K562 (cell line): ENCODE measurements at regions not wholly inside any gene's neighbourhood (a gene's known extent, or its start where the extent isn't known, plus 50 kb on each side); places are given as distances from the start of the nearest gene placed in this dataset.

ENCODE experiments used
- ATAC-seq: fragments of 200-7000 bp; cut with Tn5 transposase; 3 replicates; pipeline ENCODE4 v1.9.1; 2020; ENCODE audit warnings: moderate library complexity
- BruUV-seq: library from RNA; stranded (reverse); fragments of 400-500 nt; replicated peaks from 2 replicates; lab custom pipeline; 2021; lab: Mats Ljungman, UMichigan
- CTCF ChIA-PET: fragments of 300-600 bp; formaldehyde crosslinking; extraction: SDS; loops from one replicate; lab custom pipeline; 2021; ENCODE audit warnings: low intra/inter-chr PET ratio; lab: Yijun Ruan, JAX
- POLR2A ChIA-PET: fragments of 300-600, 350-650 bp; sonication (Branson Sonifier 250); formaldehyde crosslinking; extraction: SDS; loops from one replicate; lab custom pipeline; 2021; ENCODE audit warnings: antibody characterized with exemption, inconsistent platforms; lab: Yijun Ruan, JAX
- DNase-seq, 4 experiments: peaks; one replicate each; pipeline versions ENCODE4 v3.0.0 to v3.0.0-alpha.2; 2011 to 2018; ENCODE audit warnings: low spot score in 3 of 4, mixed read lengths in 3 of 4; ENCODE audit errors: extremely low read depth in 1 of 4
- FAIRE-seq: peaks from 2 replicates; lab custom pipeline; 2011; peaks lifted over from hg19 to GRCh38; lab: Jason Lieb, UNC
- H2AFZ ChIP-seq: 2 replicates; pipeline ENCODE4 v1.6.0; 2011; ENCODE audit warnings: low read depth, low read length, control low read depth, inconsistent platforms
- H3K27ac ChIP-seq: fragments of 200-600 bp; 3 replicates; pipeline ENCODE4 v1.8.0; 2011; ENCODE audit warnings: low read depth, mild to moderate bottlenecking, control low read depth, inconsistent platforms, low read length, moderate library complexity, mixed read lengths; ENCODE audit errors: extremely low read depth
- H3K27me3 ChIP-seq, 2 experiments: fragments of 300-600 bp in 1 of 2; 2 replicates in 1 of 2; 3 replicates in 1 of 2; pipeline versions ENCODE4 v1.6.0 to v1.8.0; 2011; ENCODE audit warnings: inconsistent platforms in 2 of 2, low read length in 2 of 2, mild to moderate bottlenecking in 1 of 2, mixed read lengths in 1 of 2, moderate library complexity in 1 of 2; ENCODE audit not compliant: control insufficient read depth in 2 of 2, insufficient read depth in 2 of 2
- H3K36me3 ChIP-seq: fragments of 300-600 bp; 3 replicates; pipeline ENCODE4 v1.8.0; 2011; ENCODE audit warnings: mild to moderate bottlenecking, low read length, inconsistent platforms; ENCODE audit not compliant: control insufficient read depth, insufficient read depth
- H3K4me1 ChIP-seq, 2 experiments: fragments of 200-600 bp in 1 of 2; replicated peaks in 1 of 2; 2 replicates in 1 of 2; 3 replicates in 1 of 2; pipeline versions ENCODE4 v1.5.1 to v1.8.0; 2011; ENCODE audit warnings: inconsistent platforms in 2 of 2, low read length in 2 of 2, mild to moderate bottlenecking in 1 of 2, mixed read lengths in 1 of 2, moderate library complexity in 1 of 2; ENCODE audit not compliant: control insufficient read depth in 2 of 2, insufficient read depth in 2 of 2
- H3K4me2 ChIP-seq: 2 replicates; pipeline ENCODE4 v1.6.1; 2011; ENCODE audit warnings: low read length, control low read depth, inconsistent platforms, mixed read lengths; ENCODE audit not compliant: insufficient read depth
- H3K4me3 ChIP-seq: fragments of 200-600 bp; sonication (generic), shearing (Covaris generic); 2 replicates; pipeline ENCODE4 v1.5.1; 2016; ENCODE audit warnings: control low read depth, inconsistent platforms
- H3K79me2 ChIP-seq: fragments of 200-600 bp; 3 replicates; pipeline ENCODE4 v1.8.0; 2011; ENCODE audit warnings: low read length, inconsistent platforms; ENCODE audit not compliant: control insufficient read depth, insufficient read depth
- H3K9ac ChIP-seq, 2 experiments: 2 replicates each; pipeline versions ENCODE4 v1.6.0 to v1.6.1; 2011; ENCODE audit warnings: low read depth in 2 of 2, low read length in 2 of 2, control low read depth in 1 of 2, inconsistent platforms in 1 of 2, mild to moderate bottlenecking in 1 of 2, mixed read lengths in 1 of 2; ENCODE audit not compliant: insufficient read depth in 1 of 2
- H3K9me1 ChIP-seq: one replicate; pipeline ENCODE4 v1.6.0; 2011; ENCODE audit warnings: inconsistent platforms, mild to moderate bottlenecking, low read length, moderate library complexity; ENCODE audit not compliant: control insufficient read depth, insufficient read depth
- H3K9me3 ChIP-seq: replicated peaks from 2 replicates; pipeline ENCODE4 v1.5.1; 2011; ENCODE audit warnings: low read depth, low read length, inconsistent platforms; ENCODE audit not compliant: control insufficient read depth, insufficient read depth
- H4K20me1 ChIP-seq: replicated peaks from 2 replicates; pipeline ENCODE4 v1.6.1; 2011; ENCODE audit warnings: low read length, inconsistent platforms, mixed read lengths; ENCODE audit not compliant: control insufficient read depth, insufficient read depth
- BRD9 ChIP-seq: fragments of 450-650 bp; IDR thresholded peaks from 2 replicates; pipeline ENCODE4 v1.6.1; 2018; ENCODE audit warnings: low read depth; ENCODE audit not compliant: partially characterized antibody
- HIVEP1 ChIP-seq: fragments of 250-450 bp; sonication (Bioruptor Pico); IDR thresholded peaks from 2 replicates; pipeline ENCODE4 v1.4.0; 2020; ENCODE audit warnings: mild to moderate bottlenecking
- PCBP1 ChIP-seq: fragments of 200-400 bp; formaldehyde crosslinking; IDR thresholded peaks from 2 replicates; pipeline ENCODE4 v1.6.1; 2018; ENCODE audit warnings: mild to moderate bottlenecking, low read depth, low read length; ENCODE audit not compliant: poor library complexity, severe bottlenecking
- PML ChIP-seq: IDR thresholded peaks from 2 replicates; pipeline ENCODE4 v1.6.1; 2012; ENCODE audit warnings: low read length, inconsistent platforms
- POLR2G ChIP-seq: fragments of 200-400 bp; formaldehyde crosslinking; IDR thresholded peaks from 2 replicates; pipeline ENCODE4 v1.6.1; 2017; ENCODE audit warnings: low read depth, mild to moderate bottlenecking, antibody characterized with exemption, low read length, moderate library complexity
- SMARCA4 ChIP-seq: fragments of 450-650 bp; IDR thresholded peaks from 2 replicates; pipeline ENCODE4 v1.6.1; 2016
- SP1 ChIP-seq: sonication (generic); formaldehyde crosslinking; IDR thresholded peaks from 2 replicates; pipeline ENCODE4 v1.8.1; 2022; ENCODE audit warnings: mild to moderate bottlenecking, missing genetic modification reagents
- ZNF431 ChIP-seq: sonication (generic); formaldehyde crosslinking; IDR thresholded peaks from 2 replicates; pipeline ENCODE4 v1.8.0; 2022; ENCODE audit warnings: mild to moderate bottlenecking, missing genetic modification reagents
- ZNF766 ChIP-seq: fragments of 200-800 bp; sonication (Bioruptor generic); conservative IDR thresholded peaks from 2 replicates; pipeline ENCODE4 v1.6.1; 2016; ENCODE audit warnings: missing genetic modification characterization, missing compliant biosample characterization
- WGBS: fragments of 100-300 bp; shearing (Covaris generic); methylation state at CpG from one replicate; pipeline ENCODE4 v1.1.6; 2016; ENCODE audit warnings: low coverage, mixed read lengths; ENCODE audit not compliant: insufficient coverage; ENCODE audit errors: missing lambda C conversion rate; 5-methylcytosine and 5-hydroxymethylcytosine counted together
- in situ Hi-C: fragments of 300-500 bp; cut with MboI; formaldehyde crosslinking; loops from 4 replicates; pipeline ENCODE4 v1.15.0; 2018; ENCODE audit warnings: inconsistent platforms, mixed read lengths
- intact Hi-C: fragments of 100-400 bp; cut with micrococcal nuclease; formaldehyde crosslinking; loops from 2 replicates; pipeline ENCODE4 v1.14.2; 2022
- TF ChIP-seq, protein P1 (sequence below): sonication (generic); formaldehyde crosslinking; IDR thresholded peaks from 2 replicates; pipeline ENCODE4 v1.8.0; 2022; ENCODE audit warnings: missing genetic modification reagents, mild to moderate bottlenecking, moderate library complexity, borderline replicate concordance

DNA sequence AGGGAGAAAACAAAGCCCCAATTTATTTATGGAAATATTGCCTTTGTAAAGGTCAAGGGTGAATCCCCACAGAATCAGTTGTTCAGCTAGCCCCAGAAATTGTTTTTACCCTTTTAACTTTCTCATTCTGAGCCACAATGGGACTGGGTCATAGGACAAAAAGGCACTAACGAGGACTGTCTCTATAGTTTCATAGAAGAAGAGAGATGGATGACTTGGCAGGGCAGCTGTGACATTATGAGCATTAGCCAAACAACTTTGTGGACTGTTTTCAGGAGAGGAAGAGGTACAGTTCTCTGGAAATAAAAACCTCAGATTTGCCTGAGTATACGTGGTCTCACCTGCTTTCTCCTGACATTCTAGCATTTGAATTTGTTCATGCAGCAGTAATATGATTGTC is 1155.8 kb upstream of the CHAC2 start:
- CTCF ChIA-PET = no interaction called here
- no peaks in the 10 kb centered on the region for H3K27me3 ChIP-seq
- no peaks in the 10 kb centered on the region for H3K4me1 ChIP-seq
- H2AFZ ChIP-seq = no peak overlapping the region
- POLR2A ChIA-PET = no interaction called here
- H3K9ac ChIP-seq = no peak overlapping the region
- H3K9me3 ChIP-seq = no peaks in the 10 kb centered on the region; the same call in 1 of the 2 replicates
- H3K27ac ChIP-seq = no peak overlapping the region
- H3K4me3 ChIP-seq = no peak overlapping the region
- no peaks in the 10 kb centered on the region for H3K9me1 ChIP-seq
- FAIRE-seq (no peak), DNase-seq (no peak), ATAC-seq (no peak)
- no peaks in the 10 kb centered on the region for H4K20me1 ChIP-seq
- TF ChIP-seq PCBP1 = no peak
- TF ChIP-seq, protein P1, sequence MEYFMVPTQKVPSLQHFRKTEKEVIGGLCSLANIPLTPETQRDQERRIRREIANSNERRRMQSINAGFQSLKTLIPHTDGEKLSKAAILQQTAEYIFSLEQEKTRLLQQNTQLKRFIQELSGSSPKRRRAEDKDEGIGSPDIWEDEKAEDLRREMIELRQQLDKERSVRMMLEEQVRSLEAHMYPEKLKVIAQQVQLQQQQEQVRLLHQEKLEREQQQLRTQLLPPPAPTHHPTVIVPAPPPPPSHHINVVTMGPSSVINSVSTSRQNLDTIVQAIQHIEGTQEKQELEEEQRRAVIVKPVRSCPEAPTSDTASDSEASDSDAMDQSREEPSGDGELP (CRISPR knock-in tag) = no peak
- TF ChIP-seq POLR2G = no peak
- TF ChIP-seq ZNF431 = no peak
- no peak for TF ChIP-seq SMARCA4
- no peak for TF ChIP-seq SP1
- no peak for TF ChIP-seq BRD9
- no peak for TF ChIP-seq ZNF766 (CRISPR knock-in tag)
- no peak for TF ChIP-seq HIVEP1
- no peak for TF ChIP-seq PML
- no TSS peak for BruUV-seq
- WGBS = 8% methylated on average over 2 of the region's 2 CpGs
- H3K36me3 ChIP-seq = no peaks in the 10 kb centered on the region
- intact Hi-C loops (no loop called here), in situ Hi-C loops (no loop called here)
- H3K4me2 ChIP-seq = no peak overlapping the region
- H3K79me2 ChIP-seq = no peaks in the 10 kb centered on the region
